NOMO-1 treated with DMSO at 0.1 percent for 48 hours (cell line): ENCODE measurements at regions not wholly inside any gene's neighbourhood (a gene's known extent, or its start where the extent isn't known, plus 50 kb on each side); places are given as distances from the start of the nearest gene placed in this dataset.

ENCODE experiments used
- DNase-seq: peaks from one replicate; lab custom pipeline; 2025; ENCODE audit not compliant: unreplicated experiment; lab: John Stamatoyannopoulos, UW

- no peak for DNase-seq
Observed at GRCh38 chr3:107970993-107971580, 119.7 kb downstream of the CD47 start.

- no peak for DNase-seq
Observed at GRCh38 chr3:107969994-107970819, 120.6 kb downstream of the CD47 start.

- DNase-seq, result no peak
Observed at GRCh38 chr3:107969525-107969924, 121.3 kb downstream of the CD47 start.

GRCh38 chr3:107966276-107966675 lies 124.6 kb downstream of the CD47 start:
- no peak for DNase-seq

GRCh38 chr3:107965136-107965655 lies 125.6 kb downstream of the CD47 start:
- DNase-seq, result peak; percentile 63

GRCh38 chr3:107963581-107963980 lies 127.2 kb downstream of the CD47 start:
- DNase-seq, result no peak

- no peak for DNase-seq
Observed at GRCh38 chr3:107962946-107963345, 127.9 kb downstream of the CD47 start.

- DNase-seq, result no peak
Observed at GRCh38 chr3:107962037-107962436, 128.8 kb downstream of the CD47 start.

GRCh38 chr3:107959550-107960154 lies 131.2 kb downstream of the CD47 start:
- DNase-seq, result no peak

- no peak for DNase-seq
Observed at GRCh38 chr3:107958146-107958545, 132.7 kb downstream of the CD47 start.

GRCh38 chr3:107956991-107957900 lies 133.6 kb downstream of the CD47 start:
- no peak for DNase-seq

- DNase-seq, result peak; percentile 70
Observed at GRCh38 chr3:107954845-107955244, 136.0 kb downstream of the CD47 start.

- no peak for DNase-seq
Observed at GRCh38 chr3:107953722-107954121, 137.1 kb downstream of the CD47 start.

GRCh38 chr3:107951126-107951525 lies 139.7 kb downstream of the CD47 start:
- no peak for DNase-seq

GRCh38 chr3:107950417-107950816 lies 140.4 kb downstream of the CD47 start:
- DNase-seq, result no peak

- no peak for DNase-seq
Observed at GRCh38 chr3:107949394-107949970, 141.3 kb downstream of the CD47 start.

GRCh38 chr3:107947203-107947602 lies 143.6 kb downstream of the CD47 start:
- no peak for DNase-seq

GRCh38 chr3:107946700-107947099 lies 144.1 kb downstream of the CD47 start:
- DNase-seq, result no peak

GRCh38 chr3:107945417-107946094 lies 145.3 kb downstream of the CD47 start:
- no peak for DNase-seq
